ENCODE measurements at regions not wholly inside any gene's neighbourhood (a gene's known extent, or its start where the extent isn't known, plus 50 kb on each side); places are given as distances from the start of the nearest gene placed in this dataset.
A peak's percentile ranks its signal among the peaks of the same experiment; 100 is the strongest.

- Histone ChIP-seq H3K23ac (ENCODE audit: insufficient read length) (no peak overlapping the region), H4K91ac (replicated peaks; ENCODE audit: insufficient read length, low read length) (no peak overlapping the region), H3K9me3 (ENCODE audit: insufficient read depth in 2 of 2, low read depth in 1 of 2, low read length in 1 of 2) (no peaks in the 10 kb centered on the region), H2AK5ac (ENCODE audit: low read depth, low read length) (no peak overlapping the region), H2BK15ac (ENCODE audit: low read length) (no peak overlapping the region), H4K8ac (ENCODE audit: extremely low read depth, insufficient read depth, low read length) (no peak overlapping the region), H3K14ac (ENCODE audit: insufficient read length) (no peak overlapping the region), H3K18ac (ENCODE audit: extremely low read depth, low read length) (no peak overlapping the region), H3K27me3 (replicated peaks in 1 of 4; ENCODE audit: control insufficient read depth in 3 of 4, extremely low read depth in 1 of 4, insufficient read depth in 3 of 4, low read length in 3 of 4) (no peaks in the 10 kb centered on the region), H3K56ac (replicated peaks; ENCODE audit: insufficient read length, low read depth, low read length) (no peak overlapping the region), H2AFZ (ENCODE audit: low read length) (no peak overlapping the region), H3K36me3 (ENCODE audit: control insufficient read depth in 2 of 4, insufficient read depth in 4 of 4, low read length in 3 of 4) (no peaks in the 10 kb centered on the region), H2BK12ac (ENCODE audit: low read depth, low read length) (no peak overlapping the region), H4K20me1 (replicated peaks in 1 of 2; ENCODE audit: control insufficient read depth in 1 of 2, insufficient read depth in 2 of 2, low read length in 2 of 2) (no peaks in the 10 kb centered on the region), H2BK20ac (ENCODE audit: low read length) (no peak overlapping the region), H3K79me2 (ENCODE audit: control insufficient read depth in 1 of 2, insufficient read depth in 2 of 2, low read length in 2 of 2) (no peaks in the 10 kb centered on the region), H3K4me1 (replicated peaks in 1 of 4; ENCODE audit: control insufficient read depth in 3 of 4, insufficient read depth in 4 of 4, low read length in 3 of 4) (peaks cover 0 to 7% (median 4%) of the 10 kb centered on the region in 4 experiments; a peak in 3 of 7 replicates), H3K9ac (replicated peaks in 1 of 4; ENCODE audit: extremely low read depth in 1 of 4, low read depth in 3 of 4, low read length in 3 of 4) (no peak overlapping the region), H3K4me3 (ENCODE audit: extremely low read depth in 1 of 4, insufficient read depth in 2 of 4, low read depth in 3 of 4, low read length in 4 of 4) (peak overlapping the region in 1 of 4 experiments; percentile 13; a peak in 1 of 8 replicates), H3K27ac (ENCODE audit: low read depth, low read length) (no peak overlapping the region), H3K4me2 (ENCODE audit: insufficient read depth in 1 of 2, low read depth in 2 of 2, low read length in 2 of 2) (peak overlapping the region; percentile 18 to 41; a peak in 3 of 4 replicates), H3K79me1 (ENCODE audit: low read depth, low read length) (no peaks in the 10 kb centered on the region), H2BK5ac (ENCODE audit: low read depth, low read length) (no peak overlapping the region), H4K5ac (ENCODE audit: insufficient read length, low read depth, low read length) (no peak overlapping the region), H3K23me2 (ENCODE audit: low read depth, low read length) (no peaks in the 10 kb centered on the region), H3K4ac (replicated peaks; ENCODE audit: insufficient read length, low read depth, low read length) (no peak overlapping the region), H2BK120ac (replicated peaks; ENCODE audit: low read depth, low read length) (no peak overlapping the region)
- DNase-seq (ENCODE audit: low read depth in 1 of 2, low spot score in 2 of 2): no peak
- 48% methylated on average over 11 of the region's 11 CpGs; no CpG with 5 or more reads in 1 of the 2 experiments for WGBS, 2 experiments (ENCODE audit: extremely low coverage in 1 of 2, insufficient coverage in 1 of 2, insufficient read length in 1 of 2, insufficient replicate concordance in 2 of 2, low coverage in 1 of 2, low lambda C conversion rate in 2 of 2, missing lambda C conversion rate in 1 of 2)
- no peak for TF ChIP-seq BRCA1 (IDR thresholded peaks at IDR 0.05; ENCODE audit: low read depth, low read length)
- no peak for TF ChIP-seq USF2 (IDR thresholded peaks at IDR 0.05; ENCODE audit: low read length)
- TF ChIP-seq TEAD4 (IDR thresholded peaks at IDR 0.05; ENCODE audit: low read depth, low read length): no peak
- TF ChIP-seq EP300 (IDR thresholded peaks at IDR 0.05; ENCODE audit: borderline replicate concordance in 1 of 2, low read depth in 2 of 2, low read length in 2 of 2): no peak
- no peak for TF ChIP-seq SIN3A (conservative IDR thresholded peaks at IDR 0.05 in 1 of 2, IDR thresholded peaks at IDR 0.05 in 1 of 2; ENCODE audit: low read depth in 1 of 2, low read length in 2 of 2)
- TF ChIP-seq RNF2 (IDR thresholded peaks at IDR 0.05; ENCODE audit: borderline replicate concordance, low read depth, low read length, missing control alignments, poor library complexity, severe bottlenecking): no peak
- TF ChIP-seq MAFK (IDR thresholded peaks at IDR 0.05; ENCODE audit: low read depth, low read length): no peak
- TF ChIP-seq CHD2 (IDR thresholded peaks at IDR 0.05; ENCODE audit: low read length): no peak
- ChIA-PET POLR2A (ENCODE audit: partially characterized antibody) (no interaction called here), CTCF (ENCODE audit: partially characterized antibody) (interaction anchor here (0.6 to 2.8 kb wide), 3 partner anchors 43 to 1372 kb away, joined by 3 to 12 read pairs (median 3); no protein-coding TSS in a partner anchor)
- no peak for FAIRE-seq
Observed at GRCh38 chr16:73670836-73671820, 623.2 kb upstream of the ZFHX3 start.

Data from H1 (cell line).